ENCODE measurements at regions not wholly inside any gene's neighbourhood (a gene's known extent, or its start where the extent isn't known, plus 50 kb on each side); places are given as distances from the start of the nearest gene placed in this dataset.

DNA sequence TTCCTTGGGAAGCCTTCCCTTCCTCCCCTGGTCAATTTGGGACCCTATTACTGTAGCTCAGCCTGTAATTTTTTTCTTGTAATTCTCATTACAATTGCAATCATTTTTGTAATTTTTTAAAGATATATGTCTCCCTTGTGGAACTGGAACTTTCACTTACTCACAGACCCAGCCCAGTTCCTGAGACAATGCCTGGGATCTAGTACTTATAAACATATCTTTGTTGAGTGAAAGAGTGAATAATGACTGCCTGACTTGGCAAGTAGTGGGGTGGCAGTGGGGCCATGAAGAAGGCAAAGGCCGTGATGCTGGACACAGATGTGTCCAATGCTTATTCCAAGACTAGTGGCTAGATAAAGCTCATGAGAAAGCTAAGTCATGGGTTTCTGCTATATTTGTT lies 294.5 kb upstream of the LRRN1 start:
- 75% methylated on average over 1 of the region's 1 CpG for WGBS
- TF ChIP-seq POLR2A (IDR thresholded peaks at IDR 0.05), result no peak
- no peak for TF ChIP-seq POLR2AphosphoS5 (IDR thresholded peaks at IDR 0.05)
- no peak for TF ChIP-seq EP300 (IDR thresholded peaks at IDR 0.05)
- TF ChIP-seq, protein P1, sequence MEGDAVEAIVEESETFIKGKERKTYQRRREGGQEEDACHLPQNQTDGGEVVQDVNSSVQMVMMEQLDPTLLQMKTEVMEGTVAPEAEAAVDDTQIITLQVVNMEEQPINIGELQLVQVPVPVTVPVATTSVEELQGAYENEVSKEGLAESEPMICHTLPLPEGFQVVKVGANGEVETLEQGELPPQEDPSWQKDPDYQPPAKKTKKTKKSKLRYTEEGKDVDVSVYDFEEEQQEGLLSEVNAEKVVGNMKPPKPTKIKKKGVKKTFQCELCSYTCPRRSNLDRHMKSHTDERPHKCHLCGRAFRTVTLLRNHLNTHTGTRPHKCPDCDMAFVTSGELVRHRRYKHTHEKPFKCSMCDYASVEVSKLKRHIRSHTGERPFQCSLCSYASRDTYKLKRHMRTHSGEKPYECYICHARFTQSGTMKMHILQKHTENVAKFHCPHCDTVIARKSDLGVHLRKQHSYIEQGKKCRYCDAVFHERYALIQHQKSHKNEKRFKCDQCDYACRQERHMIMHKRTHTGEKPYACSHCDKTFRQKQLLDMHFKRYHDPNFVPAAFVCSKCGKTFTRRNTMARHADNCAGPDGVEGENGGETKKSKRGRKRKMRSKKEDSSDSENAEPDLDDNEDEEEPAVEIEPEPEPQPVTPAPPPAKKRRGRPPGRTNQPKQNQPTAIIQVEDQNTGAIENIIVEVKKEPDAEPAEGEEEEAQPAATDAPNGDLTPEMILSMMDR (IDR thresholded peaks at IDR 0.05), result no peak

DNA sequence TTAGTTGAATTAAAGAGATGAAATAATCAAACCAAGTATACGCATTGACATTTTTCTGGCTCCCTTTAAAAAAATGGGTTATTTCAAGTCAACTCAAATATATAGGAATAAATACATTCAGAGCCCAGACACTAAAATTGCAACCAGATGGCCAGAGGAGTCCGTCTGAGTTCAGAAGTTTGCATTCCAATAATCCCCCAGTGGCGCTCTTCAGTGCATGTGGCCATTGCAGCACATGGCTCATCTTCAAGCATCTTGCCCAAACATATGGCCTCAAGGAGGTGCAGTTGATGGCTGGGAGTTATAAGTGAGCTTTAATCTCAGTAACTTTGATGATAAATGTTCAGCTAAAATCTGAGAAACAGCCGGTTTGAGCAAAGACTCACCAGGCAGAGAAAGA lies 295.8 kb upstream of the LRRN1 start:
- 86% methylated on average over 4 of the region's 4 CpGs for WGBS
- Histone ChIP-seq H3K27ac (no peak overlapping the region), H3K27me3 (no peaks in the 10 kb centered on the region), H3K9me3 (no peaks in the 10 kb centered on the region), H3K4me3 (no peak overlapping the region), H3K4me1 (no peaks in the 10 kb centered on the region), H3K36me3 (no peaks in the 10 kb centered on the region)
- TF ChIP-seq EP300 (IDR thresholded peaks at IDR 0.05), result no peak
- no peak for DNase-seq (ENCODE audit: low spot score in 2 of 2)

More for the DNA sequence above, 294.5 kb upstream of the LRRN1 start:
- Histone ChIP-seq H3K36me3 (no peaks in the 10 kb centered on the region), H3K9me3 (no peaks in the 10 kb centered on the region), H3K27me3 (no peaks in the 10 kb centered on the region), H3K4me1 (no peaks in the 10 kb centered on the region), H3K27ac (no peak overlapping the region), H3K4me3 (no peak overlapping the region)
- DNase-seq (ENCODE audit: low spot score in 2 of 2), result no peak

DNA sequence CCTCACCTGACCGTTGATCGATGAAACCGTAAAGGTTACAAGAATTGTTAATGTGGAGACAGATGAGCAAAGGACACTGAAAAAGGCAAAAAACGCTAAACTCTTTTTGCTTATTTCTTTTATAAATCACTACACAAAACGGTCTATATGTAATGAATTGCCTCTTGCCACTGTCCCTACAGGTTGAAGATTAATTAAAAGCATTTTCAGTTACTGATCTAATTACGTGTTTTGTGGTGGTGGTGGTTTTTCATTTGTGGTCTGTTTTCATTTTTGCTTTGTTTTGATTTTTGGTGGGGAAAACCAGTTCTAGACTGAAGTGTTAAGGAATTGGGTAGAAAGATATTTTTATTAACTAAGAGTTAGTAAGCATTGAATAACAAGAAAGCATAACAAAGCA lies 299.2 kb upstream of the LRRN1 start:
- Histone ChIP-seq H3K36me3 (no peaks in the 10 kb centered on the region), H3K27ac (no peak overlapping the region), H3K27me3 (no peaks in the 10 kb centered on the region), H3K4me1 (no peaks in the 10 kb centered on the region), H3K9me3 (no peaks in the 10 kb centered on the region), H3K4me3 (no peak overlapping the region)
- DNase-seq (ENCODE audit: low spot score in 2 of 2), result no peak
- WGBS, result 88% methylated on average over 6 of the region's 6 CpGs
- TF ChIP-seq POLR2AphosphoS5 (IDR thresholded peaks at IDR 0.05) (no peak), POLR2A (IDR thresholded peaks at IDR 0.05) (no peak), EP300 (IDR thresholded peaks at IDR 0.05) (no peak)
- TF ChIP-seq, protein P1 (IDR thresholded peaks at IDR 0.05), result no peak

DNA sequence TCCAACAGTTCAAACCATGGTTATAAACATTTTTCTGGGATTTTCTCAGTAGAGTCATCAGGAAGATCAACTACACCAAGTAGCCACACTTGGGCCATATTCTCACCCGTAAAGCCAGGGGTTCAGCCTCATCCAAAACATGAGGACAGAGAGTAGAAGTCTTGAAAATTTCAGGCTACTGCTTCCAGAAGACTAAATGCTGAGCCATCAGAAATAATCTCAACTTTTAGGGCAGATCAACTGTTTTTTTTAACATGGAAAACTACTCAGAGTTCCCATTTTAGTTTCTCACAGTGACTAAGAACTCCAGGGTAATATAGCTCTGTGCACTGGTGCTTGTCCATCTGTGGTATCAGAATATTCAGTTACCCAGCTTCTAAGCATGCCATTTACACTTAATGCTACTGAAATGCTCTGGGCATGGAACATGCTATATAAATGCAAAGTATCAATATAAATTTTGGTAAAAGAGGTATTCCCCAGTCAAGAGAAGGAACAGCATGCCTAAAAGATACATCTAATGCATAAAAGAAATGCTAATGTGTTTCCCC lies 300.1 kb upstream of the LRRN1 start:
- 67% methylated on average over 1 of the region's 1 CpG for WGBS

DNA sequence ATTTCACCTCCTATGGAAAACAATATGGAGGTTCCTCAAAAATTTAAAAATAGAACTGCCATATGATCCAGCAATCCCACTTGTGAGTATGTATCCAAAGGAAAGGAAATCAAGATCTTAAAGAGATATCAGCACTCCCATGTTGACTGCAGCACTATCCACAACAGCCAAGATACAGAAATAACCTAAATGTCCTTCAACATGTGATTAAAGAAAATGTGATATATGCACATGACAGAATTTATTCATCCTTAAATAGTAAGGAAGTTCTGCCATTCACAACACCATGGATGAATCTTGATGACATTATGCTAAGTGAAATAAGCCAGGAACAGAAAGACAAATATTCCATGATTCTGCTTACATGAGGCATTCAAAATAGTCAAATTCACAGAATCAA lies 303.6 kb upstream of the LRRN1 start:
- no peaks in the 10 kb centered on the region for H3K4me1 ChIP-seq
- H3K4me3 ChIP-seq, result no peak overlapping the region
- no peaks in the 10 kb centered on the region for H3K9me3 ChIP-seq
- no peaks in the 10 kb centered on the region for H3K27me3 ChIP-seq
- TF ChIP-seq POLR2A (IDR thresholded peaks at IDR 0.05) (no peak), EP300 (IDR thresholded peaks at IDR 0.05) (no peak), POLR2AphosphoS5 (IDR thresholded peaks at IDR 0.05) (no peak)
- TF ChIP-seq, protein P1 (IDR thresholded peaks at IDR 0.05), result no peak
- H3K27ac ChIP-seq, result no peak overlapping the region
- no peaks in the 10 kb centered on the region for H3K36me3 ChIP-seq
- no peak for DNase-seq (ENCODE audit: low spot score in 2 of 2)

More for the DNA sequence above, 300.1 kb upstream of the LRRN1 start:
- DNase-seq (ENCODE audit: low spot score in 2 of 2), result no peak
- H3K9me3 ChIP-seq, result no peaks in the 10 kb centered on the region
- no peak for TF ChIP-seq EP300 (IDR thresholded peaks at IDR 0.05)
- no peak for TF ChIP-seq POLR2A (IDR thresholded peaks at IDR 0.05)
- no peak for TF ChIP-seq POLR2AphosphoS5 (IDR thresholded peaks at IDR 0.05)
- TF ChIP-seq, protein P1 (IDR thresholded peaks at IDR 0.05), result no peak
- H3K36me3 ChIP-seq, result no peaks in the 10 kb centered on the region
- no peaks in the 10 kb centered on the region for H3K4me1 ChIP-seq
- H3K27me3 ChIP-seq, result no peaks in the 10 kb centered on the region
- H3K4me3 ChIP-seq, result no peak overlapping the region
- H3K27ac ChIP-seq, result no peak overlapping the region

DNA sequence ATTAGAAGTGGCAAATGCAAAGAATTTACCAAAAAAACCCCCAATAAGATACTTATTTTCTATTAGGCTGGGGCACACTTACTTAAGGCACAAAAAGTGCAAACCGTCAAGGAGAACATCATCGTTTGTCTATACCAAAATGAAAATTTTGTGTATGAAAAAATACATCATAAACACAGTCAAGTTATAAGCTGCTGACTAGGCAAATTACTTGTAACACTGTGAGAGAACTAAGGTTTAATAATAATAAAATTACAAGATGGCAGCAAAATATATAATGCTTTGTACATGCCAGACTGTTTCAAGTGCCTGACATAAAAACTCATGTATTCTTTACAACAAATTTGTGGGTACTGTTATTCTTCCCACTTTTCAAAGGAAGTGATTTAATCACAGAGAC lies 297.2 kb upstream of the CRBN start:
- Histone ChIP-seq H3K27me3 (no peaks in the 10 kb centered on the region), H3K9me3 (no peaks in the 10 kb centered on the region), H3K36me3 (no peaks in the 10 kb centered on the region), H3K4me1 (no peaks in the 10 kb centered on the region), H3K4me3 (no peak overlapping the region), H3K27ac (no peak overlapping the region)
- no peak for DNase-seq (ENCODE audit: low spot score in 2 of 2)
- TF ChIP-seq, protein P1 (IDR thresholded peaks at IDR 0.05), result no peak
- TF ChIP-seq POLR2AphosphoS5 (IDR thresholded peaks at IDR 0.05) (no peak), EP300 (IDR thresholded peaks at IDR 0.05) (no peak), POLR2A (IDR thresholded peaks at IDR 0.05) (no peak)
- 90% methylated on average over 2 of the region's 2 CpGs for WGBS
